T47D (cell line): ENCODE measurements at regions not wholly inside any gene's neighbourhood (a gene's known extent, or its start where the extent isn't known, plus 50 kb on each side); places are given as distances from the start of the nearest gene placed in this dataset.

ENCODE experiments used
- DNase-seq, 2 experiments: peaks; one replicate each; pipeline versions ENCODE4 v3.0.0 to v3.0.0-alpha.2; 2011 to 2012; ENCODE audit warnings: low read depth in 1 of 2, low spot score in 1 of 2
- JUND ChIP-seq: IDR thresholded peaks from 2 replicates; pipeline ENCODE4 v1.6.1; 2012; ENCODE audit warnings: low read depth
- in situ Hi-C: cut with HindIII; loops from 2 replicates; pipeline ENCODE4 v1.10.0; 2016; ENCODE audit warnings: low sequenced_read_pairs, low pct_unique_long_range_greater_than_20kb

- in situ Hi-C loops: loop anchor here (25.0 kb wide), 1 partner anchor 441 kb away; no protein-coding TSS in a partner anchor
- TF ChIP-seq JUND: no peak
- no peak for DNase-seq
These were observed 167.7 kb upstream of the NPVF start for GRCh38 chr7:25395976-25396375.

GRCh38 chr7:25396668-25397067 is 168.4 kb upstream of the NPVF start:
- TF ChIP-seq JUND: no peak
- in situ Hi-C loops: loop anchor here (25.0 kb wide), 1 partner anchor 441 kb away; no protein-coding TSS in a partner anchor
- DNase-seq: no peak

GRCh38 chr7:25398418-25398817 is 170.1 kb upstream of the NPVF start:
- no peak for DNase-seq
- TF ChIP-seq JUND: no peak
- in situ Hi-C loops: loop anchor here (25.0 kb wide), 1 partner anchor 439 kb away; no protein-coding TSS in a partner anchor

GRCh38 chr7:25399000-25399750 is 170.9 kb upstream of the NPVF start:
- DNase-seq: no peak
- in situ Hi-C loops: loop anchor here (25.0 kb wide), 1 partner anchor 438 kb away; no protein-coding TSS in a partner anchor
- TF ChIP-seq JUND: no peak

- TF ChIP-seq JUND: no peak
- no peak for DNase-seq
- in situ Hi-C loops: no loop called here
These were observed 174.2 kb upstream of the NPVF start for GRCh38 chr7:25402532-25402931.

- in situ Hi-C loops: no loop called here
- no peak for DNase-seq
- no peak for TF ChIP-seq JUND
These were observed 177.4 kb upstream of the NPVF start for GRCh38 chr7:25405736-25406135.

- no peak for TF ChIP-seq JUND
- no peak for DNase-seq
- in situ Hi-C loops: no loop called here
These were observed 178.8 kb upstream of the NPVF start for GRCh38 chr7:25407053-25407452.

- no peak for DNase-seq
- in situ Hi-C loops: no loop called here
- TF ChIP-seq JUND: no peak
These were observed 179.9 kb upstream of the NPVF start for GRCh38 chr7:25408012-25408687.

GRCh38 chr7:25408876-25409275 is 180.6 kb upstream of the NPVF start:
- TF ChIP-seq JUND: no peak
- DNase-seq: no peak
- in situ Hi-C loops: no loop called here

- TF ChIP-seq JUND: no peak
- no peak for DNase-seq
- in situ Hi-C loops: no loop called here
These were observed 181.8 kb upstream of the NPVF start for GRCh38 chr7:25409897-25410636.

- no peak for TF ChIP-seq JUND
- in situ Hi-C loops: no loop called here
- DNase-seq: no peak
These were observed 192.5 kb upstream of the NPVF start for GRCh38 chr7:25420771-25421170.

- TF ChIP-seq JUND: no peak
- DNase-seq: no peak
- in situ Hi-C loops: no loop called here
These were observed 195.8 kb upstream of the NPVF start for GRCh38 chr7:25424113-25424512.

- no peak for TF ChIP-seq JUND
- in situ Hi-C loops: no loop called here
- DNase-seq: no peak
These were observed 196.6 kb upstream of the NPVF start for GRCh38 chr7:25424855-25425254.
